AG10803 (cell line): ENCODE measurements at regions not wholly inside any gene's neighbourhood (a gene's known extent, or its start where the extent isn't known, plus 50 kb on each side); places are given as distances from the start of the nearest gene placed in this dataset.

ENCODE experiments used
- DNase-seq: peaks from one replicate; pipeline ENCODE4 v3.0.0; 2010; ENCODE audit warnings: low read depth
- H3K4me3 ChIP-seq: 2 replicates; pipeline ENCODE4 v1.5.1; 2011; ENCODE audit warnings: mild to moderate bottlenecking, low read length, control low read depth
- CTCF ChIP-seq: conservative IDR thresholded peaks from 2 replicates; pipeline ENCODE4 v1.5.1; 2011; ENCODE audit warnings: mild to moderate bottlenecking, low read length, control low read depth, inconsistent platforms

GRCh38 chr3:69499899-69500421, 114.1 kb upstream of the FRMD4B start:
- no peak overlapping the region for H3K4me3 ChIP-seq
- DNase-seq: no peak
- TF ChIP-seq CTCF: no peak

GRCh38 chr3:69499422-69499821, 113.5 kb upstream of the FRMD4B start:
- H3K4me3 ChIP-seq: no peak overlapping the region
- no peak for TF ChIP-seq CTCF

GRCh38 chr3:69496856-69497255, 111.0 kb upstream of the FRMD4B start:
- TF ChIP-seq CTCF: no peak
- DNase-seq: no peak
- no peak overlapping the region for H3K4me3 ChIP-seq

More at GRCh38 chr3:69499422-69499821, 113.5 kb upstream of the FRMD4B start:
- no peak for DNase-seq

- TF ChIP-seq CTCF: no peak
- no peak overlapping the region for H3K4me3 ChIP-seq
- no peak for DNase-seq
These were observed 108.3 kb upstream of the FRMD4B start for GRCh38 chr3:69494185-69494584.

- H3K4me3 ChIP-seq: no peak overlapping the region
- no peak for DNase-seq
- TF ChIP-seq CTCF: no peak
These were observed 107.3 kb upstream of the FRMD4B start for GRCh38 chr3:69493157-69493556.

- no peak for DNase-seq
- no peak overlapping the region for H3K4me3 ChIP-seq
- no peak for TF ChIP-seq CTCF
These were observed 106.1 kb upstream of the FRMD4B start for GRCh38 chr3:69491975-69492374.

GRCh38 chr3:69490971-69491370, 105.1 kb upstream of the FRMD4B start:
- TF ChIP-seq CTCF: no peak
- no peak overlapping the region for H3K4me3 ChIP-seq
- DNase-seq: no peak
